CD14-positive monocyte (primary cell): ENCODE measurements at regions not wholly inside any gene's neighbourhood (a gene's known extent, or its start where the extent isn't known, plus 50 kb on each side); places are given as distances from the start of the nearest gene placed in this dataset.

Experiments
- DNase-seq, 3 donors: peaks; one replicate each; pipeline ENCODE4 v3.0.0-alpha.2; 2011 to 2022
- H2AFZ ChIP-seq: 2 replicates; pipeline ENCODE4 v1.6.0; 2012; ENCODE audit warnings: mild to moderate bottlenecking, low read depth, low read length, inconsistent platforms; ENCODE audit not compliant: insufficient read depth, poor library complexity, severe bottlenecking
- H3K27ac ChIP-seq, 2 donors: 1 replicate in 1 of 2; 2 replicates in 1 of 2; pipeline ENCODE4 v1.5.1; 2012 to 2013; ENCODE audit warnings: low read length in 2 of 2, control low read depth in 1 of 2, inconsistent platforms in 1 of 2, low read depth in 1 of 2, mild to moderate bottlenecking in 1 of 2
- H3K27me3 ChIP-seq, 2 donors: one replicate each; pipeline versions ENCODE4 v1.6.0 to v1.6.1; 2011 to 2013; ENCODE audit warnings: low read length in 2 of 2; ENCODE audit not compliant: control insufficient read depth in 2 of 2, insufficient read depth in 2 of 2
- H3K36me3 ChIP-seq, 2 donors: replicated peaks in 1 of 2; 1 replicate in 1 of 2; 2 replicates in 1 of 2; pipeline versions ENCODE4 v1.5.1 to v1.6.1; 2012 to 2013; ENCODE audit warnings: low read length in 2 of 2, control low read depth in 1 of 2, inconsistent platforms in 1 of 2, mild to moderate bottlenecking in 1 of 2; ENCODE audit not compliant: insufficient read depth in 2 of 2, control insufficient read depth in 1 of 2
- H3K4me1 ChIP-seq, 2 donors: 1 replicate in 1 of 2; 2 replicates in 1 of 2; pipeline versions ENCODE4 v1.5.1 to v1.6.1; 2012 to 2013; ENCODE audit warnings: low read length in 2 of 2, control low read depth in 1 of 2, inconsistent platforms in 1 of 2, mild to moderate bottlenecking in 1 of 2, moderate library complexity in 1 of 2; ENCODE audit not compliant: insufficient read depth in 2 of 2, control insufficient read depth in 1 of 2
- H3K4me2 ChIP-seq: replicated peaks from 2 replicates; pipeline ENCODE3; 2012; ENCODE audit warnings: low read length, moderate library complexity, mild to moderate bottlenecking; ENCODE audit not compliant: poor library complexity, severe bottlenecking; ENCODE audit errors: extremely low read depth
- H3K4me3 ChIP-seq, 3 experiments: fragments of 200-600 bp in 1 of 3; sonication (generic) in 1 of 3; replicated peaks in 1 of 3; 1 replicate in 2 of 3; 2 replicates in 1 of 3; pipeline ENCODE4 v1.5.1; 2011 to 2013; ENCODE audit warnings: low read length in 3 of 3, mild to moderate bottlenecking in 3 of 3, control low read depth in 2 of 3, low read depth in 2 of 3, inconsistent platforms in 1 of 3, moderate library complexity in 1 of 3
- H3K79me2 ChIP-seq: 2 replicates; pipeline ENCODE4 v1.6.0; 2012; ENCODE audit warnings: mild to moderate bottlenecking, control low read depth, inconsistent platforms, low read length, moderate library complexity; ENCODE audit not compliant: insufficient read depth
- H3K9ac ChIP-seq: 2 replicates; pipeline ENCODE4 v1.6.0; 2017; ENCODE audit warnings: low read length, mild to moderate bottlenecking; ENCODE audit not compliant: insufficient read depth, poor library complexity, severe bottlenecking
- H3K9me3 ChIP-seq, 2 donors: replicated peaks in 1 of 2; 1 replicate in 1 of 2; 2 replicates in 1 of 2; pipeline versions ENCODE4 v1.5.1 to v1.6.1; 2012 to 2013; ENCODE audit warnings: low read length in 2 of 2, control low read depth in 1 of 2; ENCODE audit not compliant: control insufficient read depth in 1 of 2, insufficient read depth in 1 of 2
- H4K20me1 ChIP-seq: 2 replicates; pipeline ENCODE4 v1.6.0; 2012; ENCODE audit warnings: mild to moderate bottlenecking, low read length, control low read depth, moderate library complexity; ENCODE audit not compliant: insufficient read depth
- H3K27ac Mint-ChIP-seq, 7 donors: one replicate each; pipeline ENCODE4 v1.8.0; 2020; ENCODE audit warnings: mild to moderate bottlenecking in 7 of 7, mixed read lengths in 7 of 7, moderate library complexity in 6 of 7, inconsistent platforms in 2 of 7
- H3K27me3 Mint-ChIP-seq, 3 donors: one replicate each; pipeline ENCODE4 v1.8.0; 2021 to 2022; ENCODE audit warnings: low read depth in 3 of 3, mild to moderate bottlenecking in 3 of 3, mixed read lengths in 3 of 3, moderate library complexity in 3 of 3, inconsistent platforms in 1 of 3
- H3K36me3 Mint-ChIP-seq, 2 donors: one replicate each; pipeline ENCODE4 v1.8.0; 2020; ENCODE audit warnings: mixed read lengths in 2 of 2, inconsistent platforms in 1 of 2, mild to moderate bottlenecking in 1 of 2
- H3K4me1 Mint-ChIP-seq: one replicate; pipeline ENCODE4 v1.8.0; 2020; ENCODE audit warnings: mild to moderate bottlenecking, mixed read lengths
- H3K4me3 Mint-ChIP-seq, 2 donors: one replicate each; pipeline ENCODE4 v1.8.0; 2020; ENCODE audit warnings: mild to moderate bottlenecking in 2 of 2, mixed read lengths in 2 of 2, moderate library complexity in 1 of 2
- H3K9me3 Mint-ChIP-seq, 7 donors: one replicate each; pipeline ENCODE4 v1.8.0; 2020 to 2022; ENCODE audit warnings: mixed read lengths in 7 of 7, mild to moderate bottlenecking in 6 of 7, moderate library complexity in 6 of 7, inconsistent platforms in 2 of 7
- WGBS: methylation state at CpG from one replicate; pipeline ENCODE4 v1.1.5; 2013; ENCODE audit warnings: missing lambda C conversion rate; ENCODE audit not compliant: insufficient coverage; 5-methylcytosine and 5-hydroxymethylcytosine counted together
- intact Hi-C, 2 donors: fragments of 100-400 bp; cut with micrococcal nuclease; formaldehyde crosslinking; loops; one replicate each; pipeline versions ENCODE4 v1.15.0 to v1.15.1; 2023
- TF ChIP-seq, protein P1 (sequence below): fragments of 200-600 bp; IDR thresholded peaks from one replicate; pipeline ENCODE4 v1.8.0; 2022; ENCODE audit warnings: antibody characterized with exemption, mild to moderate bottlenecking

DNA sequence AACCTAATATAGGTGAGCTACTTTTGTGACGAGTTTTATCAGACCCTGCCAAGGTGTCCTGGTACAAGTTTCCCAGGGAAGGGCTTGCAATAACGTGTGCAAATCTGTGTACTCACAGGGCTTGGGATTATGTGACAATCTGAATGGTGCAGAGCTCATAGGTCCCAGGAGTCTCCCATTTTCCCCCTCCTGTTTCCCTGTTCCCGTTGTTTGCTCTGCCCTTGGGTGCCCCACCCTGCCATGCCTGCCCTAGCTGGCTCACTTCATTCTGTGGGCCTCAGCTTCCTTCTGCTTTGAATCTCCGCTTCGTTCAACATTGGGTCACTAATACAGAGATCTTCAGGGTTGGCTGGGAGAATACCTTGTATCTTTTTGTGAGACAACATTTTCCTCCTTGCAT, 90.3 kb upstream of the HPF1 start:
- H3K9me3 Mint-ChIP-seq: peaks cover 0 to 2% (median 0%) of the 10 kb centered on the region in 7 donors

DNA sequence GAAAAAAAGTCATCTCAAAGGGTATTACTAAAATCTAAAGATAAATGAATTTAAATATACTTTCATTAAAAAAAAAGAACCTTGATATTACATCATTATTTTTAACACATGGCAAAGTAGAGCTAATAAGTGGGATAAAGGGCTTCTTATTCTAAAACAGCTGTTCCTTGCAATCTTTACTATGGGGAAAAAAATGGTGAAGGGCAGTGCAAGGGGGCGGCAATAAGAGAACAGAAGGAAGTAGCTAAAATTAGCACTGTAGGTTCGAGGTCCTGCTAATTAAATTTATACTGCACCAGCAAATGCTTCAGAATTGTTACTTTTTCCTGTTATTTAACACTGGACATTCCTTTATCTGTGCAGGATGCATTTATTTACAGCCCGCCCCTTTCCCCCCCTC, 89.4 kb upstream of the HPF1 start:
- no peaks in the 10 kb centered on the region for H3K36me3 Mint-ChIP-seq
- no peaks in the 10 kb centered on the region for H3K4me1 Mint-ChIP-seq
- no peaks in the 10 kb centered on the region for H3K79me2 ChIP-seq
- no peak overlapping the region for H3K27ac Mint-ChIP-seq
- peaks cover 0 to 2% (median under 1%) of the 10 kb centered on the region in 3 donors for H3K27me3 Mint-ChIP-seq
- 80% methylated on average over 1 of the region's 3 CpGs for WGBS
- no peak for DNase-seq
- H3K9me3 Mint-ChIP-seq: peaks cover 0 to 2% (median 0%) of the 10 kb centered on the region in 7 donors
- no peak overlapping the region for H2AFZ ChIP-seq
- no peak overlapping the region for H3K9ac ChIP-seq
- no peak overlapping the region for H3K27ac ChIP-seq
- H3K4me2 ChIP-seq: no peak overlapping the region
- TF ChIP-seq, protein P1, sequence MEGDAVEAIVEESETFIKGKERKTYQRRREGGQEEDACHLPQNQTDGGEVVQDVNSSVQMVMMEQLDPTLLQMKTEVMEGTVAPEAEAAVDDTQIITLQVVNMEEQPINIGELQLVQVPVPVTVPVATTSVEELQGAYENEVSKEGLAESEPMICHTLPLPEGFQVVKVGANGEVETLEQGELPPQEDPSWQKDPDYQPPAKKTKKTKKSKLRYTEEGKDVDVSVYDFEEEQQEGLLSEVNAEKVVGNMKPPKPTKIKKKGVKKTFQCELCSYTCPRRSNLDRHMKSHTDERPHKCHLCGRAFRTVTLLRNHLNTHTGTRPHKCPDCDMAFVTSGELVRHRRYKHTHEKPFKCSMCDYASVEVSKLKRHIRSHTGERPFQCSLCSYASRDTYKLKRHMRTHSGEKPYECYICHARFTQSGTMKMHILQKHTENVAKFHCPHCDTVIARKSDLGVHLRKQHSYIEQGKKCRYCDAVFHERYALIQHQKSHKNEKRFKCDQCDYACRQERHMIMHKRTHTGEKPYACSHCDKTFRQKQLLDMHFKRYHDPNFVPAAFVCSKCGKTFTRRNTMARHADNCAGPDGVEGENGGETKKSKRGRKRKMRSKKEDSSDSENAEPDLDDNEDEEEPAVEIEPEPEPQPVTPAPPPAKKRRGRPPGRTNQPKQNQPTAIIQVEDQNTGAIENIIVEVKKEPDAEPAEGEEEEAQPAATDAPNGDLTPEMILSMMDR: no peak
- H3K36me3 ChIP-seq: no peaks in the 10 kb centered on the region
- no peaks in the 10 kb centered on the region for H3K27me3 ChIP-seq
- no peaks in the 10 kb centered on the region for H4K20me1 ChIP-seq
- H3K4me1 ChIP-seq: no peaks in the 10 kb centered on the region
- H3K4me3 ChIP-seq: no peak overlapping the region
- H3K4me3 Mint-ChIP-seq: no peak overlapping the region
- H3K9me3 ChIP-seq: no peaks in the 10 kb centered on the region
- intact Hi-C loops: no loop called here

More for the DNA sequence above, 90.3 kb upstream of the HPF1 start:
- H2AFZ ChIP-seq: no peak overlapping the region
- no peak overlapping the region for H3K9ac ChIP-seq
- no peaks in the 10 kb centered on the region for H3K4me1 ChIP-seq
- DNase-seq: no peak
- no peaks in the 10 kb centered on the region for H3K9me3 ChIP-seq
- no peak overlapping the region for H3K27ac Mint-ChIP-seq
- H3K27ac ChIP-seq: no peak overlapping the region
- no peaks in the 10 kb centered on the region for H3K36me3 ChIP-seq
- H3K4me3 ChIP-seq: no peak overlapping the region
- TF ChIP-seq, protein P1: no peak
- 93% methylated on average over 3 of the region's 5 CpGs for WGBS
- no peak overlapping the region for H3K4me2 ChIP-seq
- peaks cover 0 to 2% (median 1%) of the 10 kb centered on the region in 3 donors for H3K27me3 Mint-ChIP-seq
- H4K20me1 ChIP-seq: no peaks in the 10 kb centered on the region
- H3K27me3 ChIP-seq: peaks cover 0 to 2% of the 10 kb centered on the region in 2 donors
- no peaks in the 10 kb centered on the region for H3K79me2 ChIP-seq
- H3K4me1 Mint-ChIP-seq: no peaks in the 10 kb centered on the region
- intact Hi-C loops: no loop called here
- H3K4me3 Mint-ChIP-seq: no peak overlapping the region
- no peaks in the 10 kb centered on the region for H3K36me3 Mint-ChIP-seq
